ENCODE measurements at regions not wholly inside any gene's neighbourhood (a gene's known extent, or its start where the extent isn't known, plus 50 kb on each side); places are given as distances from the start of the nearest gene placed in this dataset.

GRCh38 chr5:54611290-54611951 is 93.9 kb downstream of the SNX18 start:
- Mint-ChIP-seq H3K27me3 (no peaks in the 10 kb centered on the region), H3K9me3 (peaks cover 7% of the 10 kb centered on the region), H3K27ac (no peak overlapping the region), H3K4me1 (ENCODE audit: low read depth) (peaks cover 23% of the 10 kb centered on the region), H3K4me3 (no peak overlapping the region), H3K36me3 (ENCODE audit: low read depth) (peaks cover 3% of the 10 kb centered on the region)
- intact Hi-C loops (cut with micrococcal nuclease) = no loop called here
- ATAC-seq = no peak
- TF ChIP-seq CTCF (IDR thresholded peaks at IDR 0.05) = no peak
- CTCF ChIA-PET = interaction anchor here (0.6 to 1.0 kb wide), 3 partner anchors 94 to 234 kb away, joined by 3 read pairs; partner anchors contain the start of gene SNX18
- no peak for DNase-seq
- POLR2A ChIA-PET = interaction anchor here (0.6 to 1.2 kb wide), 2 partner anchors 13 kb away, joined by 3 read pairs; no protein-coding TSS in a partner anchor

GRCh38 chr5:54610197-54610944 is 92.8 kb downstream of the SNX18 start:
- Mint-ChIP-seq H3K36me3 (ENCODE audit: low read depth) (peaks cover 3% of the 10 kb centered on the region), H3K4me3 (no peak overlapping the region), H3K27me3 (no peaks in the 10 kb centered on the region), H3K9me3 (peaks cover 7% of the 10 kb centered on the region), H3K4me1 (ENCODE audit: low read depth) (peaks cover 23% of the 10 kb centered on the region), H3K27ac (peak overlapping the region; percentile 33)
- intact Hi-C loops (cut with micrococcal nuclease) = no loop called here
- no peak for TF ChIP-seq CTCF (IDR thresholded peaks at IDR 0.05)
- ATAC-seq (peak; percentile 92), DNase-seq (peak; percentile 63)
- ChIA-PET POLR2A (interaction anchor here (1.2 to 1.3 kb wide), 2 partner anchors 14 to 91 kb away, joined by 3 read pairs; no protein-coding TSS in a partner anchor), CTCF (interaction anchor here (1.0 to 1.1 kb wide), 3 partner anchors 92 to 133 kb away, joined by 3 to 4 read pairs (median 3); partner anchors contain the start of gene SNX18)

GRCh38 chr5:54608423-54609085 is 91.0 kb downstream of the SNX18 start:
- POLR2A ChIA-PET = no interaction called here
- intact Hi-C loops (cut with micrococcal nuclease) = no loop called here
- DNase-seq = no peak
- no peak for TF ChIP-seq CTCF (IDR thresholded peaks at IDR 0.05)
- no peak for ATAC-seq
- H3K4me1 Mint-ChIP-seq (ENCODE audit: low read depth) = peaks cover 23% of the 10 kb centered on the region
- CTCF ChIA-PET = no interaction called here
- H3K9me3 Mint-ChIP-seq = peaks cover 7% of the 10 kb centered on the region
- H3K27me3 Mint-ChIP-seq = no peaks in the 10 kb centered on the region
- H3K4me3 Mint-ChIP-seq = no peak overlapping the region
- peaks cover 3% of the 10 kb centered on the region for H3K36me3 Mint-ChIP-seq (ENCODE audit: low read depth)
- no peak overlapping the region for H3K27ac Mint-ChIP-seq

- H3K27ac Mint-ChIP-seq = no peak overlapping the region
- ATAC-seq (no peak), DNase-seq (no peak)
- no peaks in the 10 kb centered on the region for H3K27me3 Mint-ChIP-seq
- ChIA-PET CTCF (interaction anchor here (0.8 kb wide), 1 partner anchor 69 kb away, joined by 3 read pairs; no protein-coding TSS in a partner anchor), POLR2A (no interaction called here)
- H3K9me3 Mint-ChIP-seq = peaks cover 7% of the 10 kb centered on the region
- H3K4me3 Mint-ChIP-seq = no peak overlapping the region
- peaks cover 3% of the 10 kb centered on the region for H3K36me3 Mint-ChIP-seq (ENCODE audit: low read depth)
- intact Hi-C loops (cut with micrococcal nuclease) = no loop called here
- H3K4me1 Mint-ChIP-seq (ENCODE audit: low read depth) = peaks cover 23% of the 10 kb centered on the region
- TF ChIP-seq CTCF (IDR thresholded peaks at IDR 0.05) = no peak
Observed at GRCh38 chr5:54607006-54607405, 89.4 kb downstream of the SNX18 start.

Data from activated CD8-positive, alpha-beta T cell treated with anti-CD3 and anti-CD28 coated beads for 36 hours (primary cell).